NB4 (cell line): ENCODE measurements at regions not wholly inside any gene's neighbourhood (a gene's known extent, or its start where the extent isn't known, plus 50 kb on each side); places are given as distances from the start of the nearest gene placed in this dataset.
A peak's percentile ranks its signal among the peaks of the same experiment; 100 is the strongest.

Experiments
- DNase-seq: peaks from one replicate; pipeline ENCODE4 v3.0.0; 2010; ENCODE audit warnings: low read depth
- H3K4me3 ChIP-seq: one replicate; pipeline ENCODE4 v1.5.1; 2011; ENCODE audit warnings: mild to moderate bottlenecking, low read depth, low read length, moderate library complexity
- MAX ChIP-seq: IDR thresholded peaks from 2 replicates; pipeline ENCODE4 v1.6.1; 2011; ENCODE audit warnings: low read depth, low read length
- MYC ChIP-seq: IDR thresholded peaks from 2 replicates; pipeline ENCODE4 v1.6.1; 2011; ENCODE audit warnings: low read depth, low read length
- POLR2A ChIP-seq: IDR thresholded peaks from 2 replicates; pipeline ENCODE4 v1.6.1; 2011; ENCODE audit warnings: mild to moderate bottlenecking; ENCODE audit not compliant: insufficient read length; ENCODE audit errors: extremely low read depth
- TF ChIP-seq, protein P1 (sequence below): IDR thresholded peaks from one replicate; pipeline ENCODE4 v1.5.1; 2012; ENCODE audit warnings: low read depth, low read length

GRCh38 chr2:207321514-207321913 is 155.8 kb upstream of the KLF7 start:
- no peak for TF ChIP-seq POLR2A
- no peak for TF ChIP-seq MYC
- TF ChIP-seq MAX: no peak
- TF ChIP-seq, protein P1, sequence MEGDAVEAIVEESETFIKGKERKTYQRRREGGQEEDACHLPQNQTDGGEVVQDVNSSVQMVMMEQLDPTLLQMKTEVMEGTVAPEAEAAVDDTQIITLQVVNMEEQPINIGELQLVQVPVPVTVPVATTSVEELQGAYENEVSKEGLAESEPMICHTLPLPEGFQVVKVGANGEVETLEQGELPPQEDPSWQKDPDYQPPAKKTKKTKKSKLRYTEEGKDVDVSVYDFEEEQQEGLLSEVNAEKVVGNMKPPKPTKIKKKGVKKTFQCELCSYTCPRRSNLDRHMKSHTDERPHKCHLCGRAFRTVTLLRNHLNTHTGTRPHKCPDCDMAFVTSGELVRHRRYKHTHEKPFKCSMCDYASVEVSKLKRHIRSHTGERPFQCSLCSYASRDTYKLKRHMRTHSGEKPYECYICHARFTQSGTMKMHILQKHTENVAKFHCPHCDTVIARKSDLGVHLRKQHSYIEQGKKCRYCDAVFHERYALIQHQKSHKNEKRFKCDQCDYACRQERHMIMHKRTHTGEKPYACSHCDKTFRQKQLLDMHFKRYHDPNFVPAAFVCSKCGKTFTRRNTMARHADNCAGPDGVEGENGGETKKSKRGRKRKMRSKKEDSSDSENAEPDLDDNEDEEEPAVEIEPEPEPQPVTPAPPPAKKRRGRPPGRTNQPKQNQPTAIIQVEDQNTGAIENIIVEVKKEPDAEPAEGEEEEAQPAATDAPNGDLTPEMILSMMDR: no peak
- H3K4me3 ChIP-seq: no peak overlapping the region
- peak; percentile 11 for DNase-seq

GRCh38 chr2:207324001-207324400 is 158.3 kb upstream of the KLF7 start:
- no peak for TF ChIP-seq MAX
- TF ChIP-seq, protein P1: no peak
- no peak for TF ChIP-seq POLR2A
- no peak for TF ChIP-seq MYC
- no peak overlapping the region for H3K4me3 ChIP-seq
- no peak for DNase-seq

- DNase-seq: no peak
- TF ChIP-seq MAX (no peak), MYC (no peak), POLR2A (no peak)
- TF ChIP-seq, protein P1: no peak
- H3K4me3 ChIP-seq: no peak overlapping the region
Measured at GRCh38 chr2:207327513-207327912, 161.8 kb upstream of the KLF7 start.

- no peak overlapping the region for H3K4me3 ChIP-seq
- no peak for DNase-seq
- TF ChIP-seq POLR2A: no peak
- TF ChIP-seq MYC: no peak
- TF ChIP-seq, protein P1: no peak
- no peak for TF ChIP-seq MAX
Measured at GRCh38 chr2:207328944-207329386, 163.2 kb upstream of the KLF7 start.

GRCh38 chr2:207330912-207331311 is 165.2 kb upstream of the KLF7 start:
- TF ChIP-seq MYC: no peak
- TF ChIP-seq, protein P1: no peak
- TF ChIP-seq MAX: no peak
- no peak for TF ChIP-seq POLR2A
- H3K4me3 ChIP-seq: no peak overlapping the region
- DNase-seq: peak; percentile 65

DNA sequence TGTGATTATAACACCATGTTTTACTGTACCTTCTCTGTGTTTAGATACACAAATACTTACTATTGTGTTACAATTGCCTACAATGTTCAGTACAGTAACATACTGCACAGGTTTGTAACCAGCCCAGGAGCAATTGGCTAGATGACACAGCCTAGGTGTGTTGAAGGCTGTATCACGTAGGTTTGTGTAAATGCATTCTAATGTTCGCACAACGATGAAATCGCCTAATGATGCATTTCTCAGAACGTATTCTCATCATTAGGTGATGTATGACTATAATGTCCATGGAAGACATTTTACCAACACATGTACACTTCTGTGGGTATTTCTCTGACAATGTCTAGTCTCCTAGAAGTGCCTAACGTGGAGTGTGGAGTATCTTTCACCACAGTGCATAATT is 165.9 kb upstream of the KLF7 start:
- TF ChIP-seq MYC (no peak), MAX (no peak), POLR2A (no peak)
- TF ChIP-seq, protein P1: no peak
- no peak overlapping the region for H3K4me3 ChIP-seq
- DNase-seq: no peak
